GM23338 (cell line): ENCODE measurements at regions not wholly inside any gene's neighbourhood (a gene's known extent, or its start where the extent isn't known, plus 50 kb on each side); places are given as distances from the start of the nearest gene placed in this dataset.

ENCODE experiments used
- ATAC-seq: fragments of 200-7000 bp; cut with Tn5 transposase; 3 replicates; pipeline ENCODE4 v1.9.1; 2020
- DNase-seq: peaks from one replicate; pipeline ENCODE4 v3.0.0-alpha.2; 2015; ENCODE audit warnings: low spot score
- H2AFZ ChIP-seq: fragments of 200-600 bp; sonication (generic); 2 replicates; pipeline ENCODE4 v1.8.0; 2016; ENCODE audit warnings: antibody characterized with exemption, mild to moderate bottlenecking, moderate library complexity
- H3F3A ChIP-seq: fragments of 200-600 bp; sonication (generic); replicated peaks from 2 replicates; pipeline ENCODE4 v1.8.0; 2017; ENCODE audit warnings: antibody characterized with exemption, mixed run types, low read depth
- H3K27ac ChIP-seq: fragments of 200-600 bp; sonication (generic); 2 replicates; pipeline ENCODE4 v1.6.1; 2016; ENCODE audit warnings: low read depth
- H3K27me3 ChIP-seq: fragments of 200-600 bp; sonication (generic); 2 replicates; pipeline ENCODE4 v1.8.0; 2016; ENCODE audit warnings: mild to moderate bottlenecking, mixed run types, moderate library complexity; ENCODE audit not compliant: insufficient read depth
- H3K36me3 ChIP-seq: fragments of 200-600 bp; sonication (generic); 2 replicates; pipeline ENCODE4 v1.8.0; 2016; ENCODE audit warnings: mild to moderate bottlenecking; ENCODE audit not compliant: insufficient read depth
- H3K4me1 ChIP-seq: fragments of 200-600 bp; sonication (generic); 2 replicates; pipeline ENCODE4 v1.8.0; 2016; ENCODE audit warnings: mild to moderate bottlenecking, moderate library complexity; ENCODE audit not compliant: insufficient read depth
- H3K4me2 ChIP-seq: fragments of 200-600 bp; sonication (generic); 2 replicates; pipeline ENCODE4 v1.7.1; 2017; ENCODE audit warnings: mixed run types
- H3K4me3 ChIP-seq: fragments of 200-600 bp; sonication (generic); 2 replicates; pipeline ENCODE4 v1.6.1; 2016; ENCODE audit warnings: mixed run types
- H3K79me2 ChIP-seq: fragments of 200-600 bp; sonication (generic); replicated peaks from 2 replicates; pipeline ENCODE4 v1.8.0; 2017; ENCODE audit warnings: mild to moderate bottlenecking; ENCODE audit not compliant: insufficient read depth
- H3K9me2 ChIP-seq: fragments of 200-600 bp; sonication (generic); 2 replicates; pipeline ENCODE4 v1.8.0; 2017; ENCODE audit not compliant: insufficient read depth
- H4K20me1 ChIP-seq: fragments of 200-600 bp; sonication (generic); replicated peaks from 2 replicates; pipeline ENCODE4 v1.8.0; 2017; ENCODE audit warnings: mild to moderate bottlenecking; ENCODE audit not compliant: insufficient read depth
- H3K27ac Mint-ChIP-seq: 2 replicates; pipeline ENCODE4 v1.8.0; 2020; ENCODE audit warnings: inconsistent platforms, mild to moderate bottlenecking, moderate library complexity, mixed read lengths
- H3K27me3 Mint-ChIP-seq: 3 replicates; pipeline ENCODE4 v1.8.0; 2022; ENCODE audit warnings: low read depth, mild to moderate bottlenecking, moderate library complexity, mixed read lengths, inconsistent platforms; ENCODE audit not compliant: insufficient read depth, poor library complexity
- H3K36me3 Mint-ChIP-seq: 3 replicates; pipeline ENCODE4 v1.8.0; 2021; ENCODE audit warnings: low read depth, mild to moderate bottlenecking, inconsistent platforms, moderate library complexity, mixed read lengths
- H3K4me1 Mint-ChIP-seq: 3 replicates; pipeline ENCODE4 v1.8.0; 2020; ENCODE audit warnings: mild to moderate bottlenecking, inconsistent platforms, mixed read lengths
- H3K4me3 Mint-ChIP-seq: 3 replicates; pipeline ENCODE4 v1.8.0; 2021; ENCODE audit warnings: moderate library complexity, mild to moderate bottlenecking, inconsistent platforms, mixed read lengths
- H3K9me3 Mint-ChIP-seq: 3 replicates; pipeline ENCODE4 v1.8.0; 2020; ENCODE audit warnings: moderate library complexity, mild to moderate bottlenecking, inconsistent platforms, mixed read lengths
- CREB1 ChIP-seq: fragments of 250-450 bp; sonication (Bioruptor Pico); IDR thresholded peaks from 2 replicates; pipeline ENCODE4 v1.5.0; 2020; ENCODE audit warnings: low read depth, mild to moderate bottlenecking, moderate library complexity
- CTCF ChIP-seq, 2 experiments: fragments of 200-600 bp in 1 of 2; sonication (generic) in 1 of 2; conservative IDR thresholded peaks; 2 replicates each; pipeline versions ENCODE4 v1.5.1 to v1.6.1; 2016 to 2017; ENCODE audit warnings: antibody characterized with exemption in 2 of 2, low read depth in 2 of 2, mild to moderate bottlenecking in 2 of 2, moderate library complexity in 1 of 2
- ETS1 ChIP-seq: IDR thresholded peaks from 2 replicates; pipeline ENCODE4 v1.6.1; 2016; ENCODE audit warnings: antibody characterized with exemption
- EZH2 ChIP-seq: fragments of 200-600 bp; sonication (generic); IDR thresholded peaks from one replicate; pipeline ENCODE4 v1.8.0; 2017; ENCODE audit warnings: antibody characterized with exemption, mild to moderate bottlenecking, low read depth; ENCODE audit not compliant: unreplicated experiment
- EZH2phosphoT487 ChIP-seq: fragments of 200-600 bp; sonication (generic); IDR thresholded peaks from one replicate; pipeline ENCODE4 v1.8.1; 2018; ENCODE audit warnings: antibody characterized with exemption; ENCODE audit not compliant: unreplicated experiment
- JUNB ChIP-seq: IDR thresholded peaks from one replicate; pipeline ENCODE4 v1.6.1; 2016; ENCODE audit warnings: antibody characterized with exemption; ENCODE audit not compliant: unreplicated experiment
- NANOG ChIP-seq: IDR thresholded peaks from 2 replicates; pipeline ENCODE4 v1.6.1; 2016; ENCODE audit warnings: antibody characterized with exemption, borderline replicate concordance
- POLR2AphosphoS5 ChIP-seq: IDR thresholded peaks from 2 replicates; pipeline ENCODE4 v1.6.1; 2016; ENCODE audit warnings: antibody characterized with exemption, low read depth
- REST ChIP-seq: IDR thresholded peaks from one replicate; pipeline ENCODE4 v1.6.1; 2018; ENCODE audit warnings: antibody characterized with exemption; ENCODE audit not compliant: unreplicated experiment
- ZNF114 ChIP-seq: fragments of 250-450 bp; sonication (Bioruptor Pico); IDR thresholded peaks from 2 replicates; pipeline ENCODE4 v1.5.0; 2020; ENCODE audit warnings: mild to moderate bottlenecking, moderate library complexity
- ZNF462 ChIP-seq: fragments of 250-450 bp; sonication (Bioruptor Pico); IDR thresholded peaks from 2 replicates; pipeline ENCODE4 v1.5.0; 2020; ENCODE audit warnings: mild to moderate bottlenecking, moderate library complexity

GRCh38 chr3:110814170-110815007, 257.2 kb upstream of the NECTIN3 start:
- H3K27me3 ChIP-seq, result no peaks in the 10 kb centered on the region
- no peaks in the 10 kb centered on the region for H3F3A ChIP-seq
- no peak for TF ChIP-seq REST
- TF ChIP-seq CTCF (conservative IDR thresholded peaks at IDR 0.05; ENCODE audit: low read depth in 2 of 2), result no peak
- TF ChIP-seq ZNF114, result no peak
- TF ChIP-seq JUNB, result no peak
- no peak for TF ChIP-seq CREB1 (CRISPR knock-in tag)
- no peak for TF ChIP-seq POLR2AphosphoS5
- no peak for TF ChIP-seq NANOG
- no peak for TF ChIP-seq ZNF462 (CRISPR knock-in tag)
- no peak for TF ChIP-seq EZH2
- TF ChIP-seq EZH2phosphoT487, result no peak
- no peak for TF ChIP-seq ETS1
- no peaks in the 10 kb centered on the region for H3K79me2 ChIP-seq
- no peaks in the 10 kb centered on the region for H3K36me3 ChIP-seq
- no peaks in the 10 kb centered on the region for H4K20me1 ChIP-seq
- H3K27ac ChIP-seq, result no peak overlapping the region
- H3K27me3 Mint-ChIP-seq, result no peaks in the 10 kb centered on the region
- no peak overlapping the region for H3K27ac Mint-ChIP-seq
- H3K9me2 ChIP-seq, result no peaks in the 10 kb centered on the region; the same call in 1 of the 2 replicates
- H3K4me1 ChIP-seq, result no peaks in the 10 kb centered on the region
- H3K4me2 ChIP-seq, result no peak overlapping the region
- H3K36me3 Mint-ChIP-seq, result no peaks in the 10 kb centered on the region
- peaks cover 2% of the 10 kb centered on the region; the same call in 1 of the 3 replicates for H3K9me3 Mint-ChIP-seq
- no peak overlapping the region for H3K4me3 ChIP-seq
- H2AFZ ChIP-seq, result peak overlapping the region; percentile 63; the same call in 1 of the 2 replicates
- no peak overlapping the region for H3K4me3 Mint-ChIP-seq
- no peak for DNase-seq
- ATAC-seq, result no peak
- no peaks in the 10 kb centered on the region for H3K4me1 Mint-ChIP-seq
